NCI-H226 (cell line): ENCODE measurements at regions not wholly inside any gene's neighbourhood (a gene's known extent, or its start where the extent isn't known, plus 50 kb on each side); places are given as distances from the start of the nearest gene placed in this dataset.
"Not testable (repeated sequence)": the region's sequence is repeated elsewhere in the genome, so short reads cannot be mapped to it uniquely, and the experiment has no call there.

ENCODE experiments used
- DNase-seq: peaks from one replicate; pipeline ENCODE4 v3.0.0-alpha.2; 2015

DNA sequence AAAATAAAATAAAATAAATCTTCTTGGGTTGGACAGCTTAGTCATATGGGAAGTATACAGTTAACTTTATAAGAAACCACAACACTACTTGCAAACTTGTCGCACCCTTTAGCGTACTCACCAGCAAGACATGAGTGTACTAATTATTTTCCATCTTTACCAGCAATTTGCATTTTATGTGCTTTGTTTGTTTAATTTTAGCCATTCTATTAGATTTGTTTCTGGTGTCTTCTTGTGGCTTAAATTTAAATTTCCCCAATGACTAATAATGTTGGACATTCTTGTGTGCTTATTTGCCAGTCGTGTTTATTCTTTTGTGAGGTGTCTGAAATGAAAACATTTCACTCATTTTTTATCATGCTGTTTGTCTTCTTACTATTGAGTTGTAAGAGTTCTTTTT lies 1172.2 kb upstream of the CITED2 start:
- DNase-seq, result no peak

DNA sequence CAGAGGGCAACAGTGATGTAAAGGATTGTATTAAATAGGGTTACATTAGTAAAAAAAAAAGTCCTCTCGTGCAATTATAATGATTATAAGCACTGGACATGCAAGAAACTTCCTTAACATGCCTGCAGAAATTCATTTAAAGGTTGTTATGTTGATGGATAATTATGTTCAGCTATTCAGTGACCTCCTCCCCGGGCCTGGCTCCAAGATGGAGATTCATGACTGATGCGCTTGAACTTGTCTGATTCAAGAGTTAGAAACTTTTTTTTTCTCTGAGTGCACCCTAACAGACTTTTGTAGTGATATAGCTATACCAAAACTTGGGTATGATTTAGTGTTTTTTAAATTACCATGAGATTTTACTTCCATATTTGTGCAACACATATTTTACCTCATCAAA lies 1170.0 kb upstream of the CITED2 start:
- no peak for DNase-seq

DNA sequence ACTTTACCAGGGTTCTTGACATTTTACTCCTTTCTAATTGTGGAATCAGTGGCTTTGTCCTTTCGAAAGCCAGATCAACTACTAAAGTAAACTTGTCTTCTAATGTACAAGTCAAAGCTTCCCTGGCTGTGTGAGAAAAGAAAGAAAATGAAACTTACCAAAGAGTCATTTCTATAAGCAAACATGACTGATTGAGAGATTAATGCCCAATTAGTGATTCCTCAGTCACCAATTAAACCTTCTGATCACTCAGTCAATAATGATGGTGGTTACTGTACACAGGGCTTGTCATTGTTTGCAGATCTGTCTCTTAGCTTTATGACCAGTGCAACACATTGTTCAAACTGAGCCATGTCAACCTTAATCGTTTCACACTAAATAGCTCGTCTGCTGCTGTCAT lies 1168.4 kb upstream of the CITED2 start:
- no peak for DNase-seq

DNA sequence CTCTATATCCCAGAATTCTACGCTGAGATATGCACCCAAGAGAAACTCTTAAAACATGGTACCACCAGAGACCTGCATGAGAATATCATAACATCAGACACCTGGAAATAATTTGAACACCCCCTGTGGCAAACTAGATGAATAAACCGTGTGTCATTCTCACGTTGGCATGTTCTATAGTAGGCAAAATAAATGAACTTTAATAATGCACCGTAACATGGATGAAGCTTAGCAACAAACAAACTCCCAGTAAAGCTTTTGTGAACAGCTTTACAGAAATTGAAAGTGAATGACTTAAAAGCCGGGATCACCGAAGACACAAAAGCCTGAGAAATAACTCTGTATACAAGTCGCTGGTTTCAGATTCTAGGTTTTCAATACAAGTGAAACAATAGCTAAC lies 1166.8 kb upstream of the CITED2 start:
- no peak for DNase-seq

DNA sequence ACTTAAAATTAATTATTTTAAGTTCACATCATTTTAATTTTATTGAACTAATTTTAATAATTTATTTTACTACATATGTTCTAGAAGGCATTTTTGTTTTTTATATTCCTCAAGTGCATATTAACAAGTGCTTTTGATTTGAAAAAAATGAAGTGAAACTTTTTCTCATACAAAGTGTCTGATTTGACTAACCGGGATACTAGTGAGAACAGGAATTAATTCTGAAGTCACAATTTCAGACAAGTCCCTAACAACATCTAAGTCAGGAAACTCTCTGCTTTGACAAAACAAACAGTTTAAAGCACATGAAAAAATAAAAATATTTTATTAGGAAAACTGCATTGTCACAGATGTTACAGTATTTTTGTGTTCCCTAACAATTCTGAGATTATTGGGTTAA lies 1166.3 kb upstream of the CITED2 start:
- DNase-seq, result no peak

DNA sequence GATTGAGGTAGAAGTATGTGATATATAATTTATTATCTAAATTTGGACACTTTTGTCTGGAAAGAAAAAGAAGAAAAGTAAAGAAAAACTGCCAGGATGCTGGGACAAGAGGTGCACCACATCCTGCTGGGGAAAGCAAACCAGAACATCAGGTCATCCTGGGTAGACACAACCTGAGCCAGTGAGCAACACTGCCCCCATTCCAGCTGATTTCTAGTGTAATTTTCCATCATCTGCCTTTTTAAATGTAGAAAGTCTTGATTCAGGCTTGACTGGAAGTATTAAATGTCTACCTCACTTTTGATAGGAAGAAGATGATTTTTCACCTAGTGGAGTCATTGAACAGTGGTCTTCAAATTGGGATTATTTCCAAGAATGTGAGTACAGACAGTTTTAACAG lies 1164.5 kb upstream of the CITED2 start:
- peak; percentile 5 for DNase-seq

DNA sequence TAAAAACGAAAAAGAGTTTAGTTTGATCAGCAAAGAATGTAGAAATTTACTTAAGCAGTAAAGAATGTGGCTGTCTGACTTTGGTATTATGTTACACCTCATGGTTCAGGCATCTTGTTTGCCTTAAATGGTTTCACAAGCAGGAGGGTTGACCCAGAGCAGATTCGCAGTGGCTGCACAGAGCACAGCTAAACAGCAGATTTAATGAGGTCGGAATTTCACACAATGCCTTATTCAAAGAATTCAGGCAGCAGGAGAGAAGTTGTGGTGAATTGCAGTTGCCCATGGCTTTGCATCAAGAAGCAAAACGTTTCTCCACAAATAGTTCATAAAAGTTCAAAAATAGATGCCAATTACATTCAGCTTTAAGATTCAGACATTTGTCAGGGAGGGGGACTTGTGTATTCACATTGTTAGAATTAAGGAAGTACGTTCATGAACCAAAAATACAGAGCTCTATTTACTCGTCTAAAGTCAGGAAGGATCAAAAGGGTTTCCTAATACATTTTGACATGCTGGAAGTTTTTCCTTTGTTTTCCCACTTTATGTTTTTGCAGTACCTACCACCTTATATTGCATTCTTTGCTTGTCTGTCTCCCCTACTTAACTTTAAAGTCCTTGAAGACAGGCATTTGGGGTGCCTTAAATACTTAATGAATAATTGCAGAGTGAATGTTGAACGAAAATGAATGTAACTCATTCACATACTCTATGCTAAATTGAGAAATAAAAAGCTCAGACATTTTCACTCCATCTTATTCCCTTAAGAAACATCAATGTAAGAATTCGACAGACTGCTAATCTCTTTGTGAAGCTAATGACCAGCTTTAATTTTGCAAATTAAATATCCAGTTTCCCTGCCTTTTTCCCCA lies 1163.6 kb upstream of the CITED2 start:
- peak; percentile 89 for DNase-seq

DNA sequence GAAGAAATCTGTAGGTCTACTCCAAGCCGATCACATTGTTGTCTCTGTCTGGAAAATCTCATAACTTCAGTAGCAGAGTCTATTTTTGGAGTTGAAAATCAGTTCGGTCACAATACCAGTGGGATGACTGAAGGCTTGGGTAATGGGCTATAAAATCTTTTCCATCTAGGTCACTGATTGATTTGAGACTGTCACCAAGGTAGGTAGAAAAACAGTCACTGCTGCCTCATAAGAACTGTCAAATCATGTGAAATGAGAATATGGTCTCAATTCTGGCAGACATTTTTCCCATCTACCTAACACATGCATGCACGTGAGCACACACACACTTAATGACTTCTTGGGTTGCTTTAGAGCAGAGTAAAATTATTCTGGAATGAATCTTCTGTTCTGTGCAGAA lies 1162.8 kb upstream of the CITED2 start:
- no peak for DNase-seq

DNA sequence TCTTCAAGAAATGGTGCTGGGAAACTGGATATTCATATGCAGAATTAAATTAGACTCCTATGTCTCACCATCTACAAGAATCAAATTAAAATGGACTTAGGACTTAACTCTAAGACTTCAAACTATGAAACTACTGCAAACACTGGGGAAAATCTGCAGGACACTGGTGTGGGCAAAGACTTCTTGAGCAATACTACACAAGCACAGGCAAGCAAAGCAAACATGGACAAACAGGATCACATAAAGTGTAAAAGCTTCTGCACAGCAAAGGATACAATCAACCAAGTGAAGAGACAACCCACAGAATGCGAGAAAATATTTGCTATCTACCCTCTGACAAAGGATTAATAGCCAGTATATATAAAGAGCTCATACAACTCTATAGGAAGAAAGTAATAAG lies 1161.1 kb upstream of the CITED2 start:
- no peak for DNase-seq

DNA sequence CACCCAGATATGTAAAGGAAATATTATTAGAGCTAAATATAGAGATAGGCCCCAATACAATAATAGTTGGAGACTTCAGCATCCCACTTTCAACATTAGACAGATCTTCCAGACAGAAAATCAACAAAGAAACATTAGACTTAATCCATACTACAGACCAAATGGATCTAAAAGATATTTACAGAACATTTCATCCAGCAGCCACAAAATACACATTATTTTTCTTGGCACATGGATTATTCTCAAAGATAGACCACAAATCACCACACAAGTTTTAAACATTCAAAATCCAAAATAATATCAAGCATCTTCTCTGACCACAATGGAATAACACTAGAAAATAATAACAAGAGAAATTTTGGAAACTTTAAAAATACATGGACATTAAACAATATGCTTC lies 1159.1 kb upstream of the CITED2 start:
- DNase-seq, result no peak

DNA sequence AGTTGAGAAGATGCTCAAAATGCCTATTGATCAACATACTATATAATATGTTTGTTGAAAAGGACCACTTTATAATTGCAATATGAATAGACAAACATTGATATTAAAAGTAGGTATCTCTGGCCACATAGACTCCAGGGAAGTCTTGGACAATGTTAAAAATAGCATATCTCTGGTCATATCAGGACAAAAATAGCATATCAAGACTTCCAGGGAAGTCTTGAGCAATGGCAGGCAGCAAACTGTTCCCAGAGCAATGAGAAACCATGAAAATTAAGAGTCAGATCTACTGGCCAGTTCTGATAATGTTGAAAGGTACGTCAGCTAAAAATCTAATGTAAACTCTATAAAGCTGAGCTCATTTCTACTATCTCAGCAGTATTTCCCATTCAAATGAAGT lies 1130.3 kb upstream of the CITED2 start:
- DNase-seq, result no peak

DNA sequence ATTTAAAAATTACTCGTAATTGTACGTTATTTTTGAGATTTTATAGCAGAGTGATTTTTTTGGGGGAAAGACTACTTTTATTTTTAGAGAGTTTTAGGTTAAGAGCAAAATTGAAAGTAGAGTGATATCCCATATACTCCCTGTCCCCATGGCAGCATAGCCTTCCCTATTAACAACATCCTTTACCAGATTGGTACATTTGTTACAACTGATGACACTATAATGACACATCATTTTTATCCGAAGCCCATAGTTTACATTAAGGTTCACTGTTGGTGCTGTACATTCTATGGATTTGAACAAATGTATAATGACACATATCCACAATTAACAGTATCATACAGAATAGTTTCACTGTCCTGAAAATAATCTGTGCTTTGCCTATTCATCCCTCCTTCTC lies 1126.4 kb upstream of the CITED2 start:
- DNase-seq, result no peak

DNA sequence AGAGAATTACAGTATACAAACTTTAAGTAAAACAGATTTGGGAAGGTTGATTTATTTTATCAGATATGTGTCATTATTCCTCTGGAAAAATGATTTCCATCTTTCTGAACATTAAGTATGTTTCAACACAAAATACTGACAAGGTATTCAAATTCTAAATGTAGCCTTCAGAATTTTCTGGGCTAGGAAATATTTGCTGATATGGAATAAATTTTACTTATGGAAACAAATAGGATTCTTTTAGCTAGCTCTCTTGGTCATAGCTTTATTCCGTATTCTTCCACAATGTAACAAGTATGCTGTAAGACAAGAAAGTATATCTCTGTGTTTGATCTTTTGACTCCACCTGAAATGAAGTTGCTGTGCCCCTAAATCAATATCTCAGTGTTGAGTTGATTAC lies 1125.2 kb upstream of the CITED2 start:
- no peak for DNase-seq

DNA sequence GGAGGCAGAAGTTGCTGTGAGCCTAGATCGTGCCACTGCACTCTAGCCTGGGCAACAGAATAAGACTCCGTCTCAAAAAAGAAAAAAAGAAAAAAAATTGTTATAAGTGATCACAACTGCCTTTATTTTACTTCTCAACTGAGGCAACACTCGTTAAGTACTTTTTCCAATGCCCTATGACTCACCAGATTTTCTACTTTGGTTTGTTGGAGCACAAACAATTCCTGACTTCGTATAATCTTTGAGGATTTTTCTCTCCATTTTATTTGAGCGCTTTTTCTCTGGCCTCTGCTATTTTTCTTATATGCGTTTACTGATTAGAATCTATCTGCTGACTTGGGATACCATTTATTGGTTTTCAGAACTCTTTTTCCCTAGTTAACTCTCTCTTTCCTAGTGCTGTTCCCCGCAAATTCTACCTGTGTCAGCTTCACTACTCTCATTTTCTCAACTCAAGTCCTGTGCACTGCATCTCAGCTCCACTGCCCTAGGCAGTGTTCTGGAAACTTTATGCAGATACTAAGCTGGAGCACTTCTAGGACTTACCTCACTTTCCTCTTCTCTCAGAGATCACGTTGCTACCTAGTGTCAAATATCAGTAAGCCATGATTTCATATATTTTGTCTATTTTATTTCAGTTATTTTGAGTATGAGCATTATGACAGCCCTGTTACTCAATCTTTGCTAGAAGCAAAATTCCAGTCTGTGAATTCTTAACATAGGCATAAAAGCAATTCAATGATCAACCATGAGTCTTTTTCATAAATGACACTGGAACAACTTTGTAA lies 1120.1 kb upstream of the CITED2 start:
- DNase-seq, result peak; percentile 24

DNA sequence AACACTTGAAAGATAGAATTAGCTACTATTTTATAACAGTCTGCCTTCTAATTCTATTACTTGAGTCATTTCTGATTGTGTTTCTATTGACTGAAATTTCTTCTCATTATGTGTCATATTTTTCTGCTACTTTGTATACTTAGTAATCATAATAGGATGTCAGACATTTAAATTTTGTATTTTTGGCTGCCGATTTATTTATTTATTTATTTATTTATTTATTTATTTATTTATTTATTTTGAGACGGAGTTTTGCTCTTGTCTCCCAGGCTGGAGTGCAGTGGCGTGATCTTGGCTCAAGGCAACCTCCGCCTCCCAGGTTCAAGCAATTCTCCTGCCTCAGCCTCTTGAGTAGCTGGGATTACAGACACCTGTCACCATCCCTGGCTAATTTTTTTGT lies 1119.0 kb upstream of the CITED2 start:
- not testable (repeated sequence) for DNase-seq

DNA sequence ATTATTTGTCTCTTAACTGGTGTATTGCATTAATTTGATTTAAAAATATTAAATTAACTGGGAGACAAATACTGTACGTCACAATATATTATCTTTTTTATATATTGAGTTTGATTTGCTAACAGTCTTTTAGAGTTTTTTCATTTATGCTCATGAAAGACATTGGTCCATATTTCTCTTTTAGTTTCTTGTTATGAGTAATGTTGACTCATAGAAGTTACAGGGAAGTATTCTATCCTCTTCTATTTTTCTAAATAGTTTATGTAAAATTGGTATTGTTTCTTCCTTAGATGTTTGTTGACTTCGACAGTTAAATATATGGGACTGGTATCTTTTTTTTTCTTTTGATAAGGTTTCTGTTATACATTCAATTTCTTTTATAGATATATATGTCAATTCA lies 1115.6 kb upstream of the CITED2 start:
- peak; percentile 16 for DNase-seq

DNA sequence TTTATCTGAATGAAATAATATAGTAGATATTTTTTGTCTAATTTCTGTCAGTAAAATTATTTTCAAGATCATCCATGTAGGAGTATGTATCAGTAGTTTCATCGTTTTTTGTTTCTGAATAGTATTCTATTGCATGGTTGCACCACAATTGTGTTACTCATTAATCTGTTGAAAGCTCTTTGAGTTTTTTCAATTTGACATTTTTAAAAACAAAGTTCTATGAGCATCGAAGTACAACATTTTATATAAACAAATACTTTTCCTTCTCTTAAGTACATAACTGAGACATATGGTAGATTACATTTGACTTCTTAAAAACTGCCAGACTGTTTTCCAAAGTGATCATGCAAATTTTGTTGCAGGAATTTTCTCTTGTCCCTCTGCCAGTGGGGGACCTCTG lies 1113.1 kb upstream of the CITED2 start:
- DNase-seq, result no peak

DNA sequence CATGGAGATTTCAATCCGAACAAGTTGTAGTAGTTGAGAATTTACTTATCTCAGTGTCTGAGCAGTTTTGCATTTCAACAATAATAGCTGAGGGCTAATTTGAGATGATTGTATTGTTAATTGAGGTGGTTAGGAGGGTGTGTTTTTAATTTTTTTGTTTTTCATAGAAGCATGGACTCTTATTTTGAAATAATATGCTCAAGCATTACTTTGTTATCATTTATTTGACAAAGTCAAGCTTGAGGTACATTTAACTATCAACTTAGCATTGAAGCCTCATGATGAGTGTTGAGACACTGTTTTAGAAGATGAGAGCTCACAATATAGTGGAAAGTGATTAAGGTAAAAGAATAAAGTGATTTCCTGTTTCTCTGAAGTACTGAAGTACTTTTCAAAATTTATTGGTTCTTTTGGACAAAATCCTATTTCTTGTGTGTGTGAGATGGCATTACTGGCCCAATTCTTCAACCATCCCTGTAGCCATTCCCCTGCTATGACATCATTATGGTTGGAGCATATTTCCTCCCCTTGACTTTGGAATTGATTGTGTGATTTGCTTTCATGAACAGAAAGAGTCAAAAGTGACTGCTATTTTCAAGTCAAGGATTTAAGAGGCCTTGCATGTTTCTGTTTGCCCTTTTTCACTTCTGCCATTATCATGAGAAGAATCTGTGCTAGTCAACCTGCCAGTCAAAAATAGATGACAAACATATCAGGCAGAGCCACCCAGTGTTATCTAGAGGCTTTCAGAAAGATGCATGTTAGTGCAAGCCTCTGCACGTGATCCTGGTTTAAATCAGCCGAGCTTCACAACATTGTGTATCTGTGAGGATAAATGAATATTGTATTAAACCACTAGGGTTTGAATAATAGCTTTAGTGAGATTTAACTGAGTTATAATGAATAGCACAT lies 1112.3 kb upstream of the CITED2 start:
- peak; percentile 49 for DNase-seq

DNA sequence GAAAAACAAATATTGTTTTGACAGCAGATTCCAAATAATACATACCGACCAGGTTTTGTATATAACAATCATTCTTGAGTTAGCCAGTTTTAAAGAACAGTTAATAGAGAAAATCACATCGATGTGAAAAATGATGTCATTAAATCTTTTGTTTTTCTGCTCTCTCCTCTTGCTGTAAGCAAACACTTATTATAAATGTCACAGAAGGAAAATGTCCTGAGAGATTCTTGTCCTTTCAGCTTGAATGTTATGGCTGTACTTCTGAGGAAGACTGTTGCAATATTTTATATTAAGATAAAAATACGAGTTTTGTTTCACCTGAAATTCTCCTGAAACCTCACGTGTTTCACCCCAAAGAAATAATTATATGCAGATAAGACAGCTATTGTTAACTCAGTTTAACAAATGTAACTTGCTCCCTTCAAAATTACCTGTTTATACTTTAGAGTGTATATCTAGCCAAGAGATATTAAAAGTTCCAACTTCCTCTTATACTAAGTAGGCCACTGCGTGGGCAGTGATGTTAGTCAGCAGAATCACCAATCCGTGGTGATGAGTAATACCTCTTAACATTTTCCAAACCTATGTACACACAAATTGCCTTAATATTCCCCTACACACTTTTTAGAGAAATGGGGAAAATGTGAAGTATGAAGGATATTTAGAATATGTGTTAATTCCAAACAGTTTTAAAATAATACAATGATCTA lies 1111.4 kb upstream of the CITED2 start:
- peak; percentile 91 for DNase-seq

DNA sequence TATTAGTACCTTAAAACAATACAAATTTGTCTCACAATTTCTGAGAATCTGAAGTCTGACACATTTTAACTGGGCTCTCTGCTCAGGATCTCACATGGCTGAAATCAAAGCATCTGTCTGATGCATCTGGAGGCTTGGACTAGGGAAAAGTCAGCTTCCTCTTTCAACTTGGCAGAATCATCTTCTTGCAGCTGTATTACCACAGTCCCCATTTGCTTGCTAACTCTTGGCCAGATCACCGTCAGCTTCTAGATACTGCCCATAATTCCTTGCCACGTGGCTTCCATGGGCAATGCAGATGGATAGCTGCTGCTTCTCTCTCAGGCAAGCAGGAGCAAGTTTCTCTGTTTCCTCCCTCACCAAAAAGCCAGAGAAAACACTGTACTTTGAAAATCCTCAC lies 1106.4 kb upstream of the CITED2 start:
- DNase-seq, result no peak

DNA sequence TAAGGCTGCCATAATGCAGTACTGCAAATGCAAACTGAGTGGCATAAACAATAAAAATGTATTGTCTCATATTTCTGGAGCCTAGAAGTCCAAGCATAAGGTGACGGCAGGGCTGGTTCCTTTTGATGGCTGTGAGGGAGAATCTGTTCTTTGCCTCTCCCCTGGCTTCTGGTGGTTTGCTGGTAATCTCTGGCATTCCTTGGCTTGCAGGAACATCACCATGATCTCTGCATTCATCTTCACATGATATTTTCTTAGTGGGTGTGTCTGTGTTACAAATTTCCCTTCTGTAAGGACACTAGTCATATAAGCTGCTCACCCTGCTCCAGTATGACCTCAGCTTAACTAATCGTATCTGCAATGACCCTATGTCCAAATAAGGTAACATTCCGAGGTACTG lies 1104.2 kb upstream of the CITED2 start:
- DNase-seq, result no peak

DNA sequence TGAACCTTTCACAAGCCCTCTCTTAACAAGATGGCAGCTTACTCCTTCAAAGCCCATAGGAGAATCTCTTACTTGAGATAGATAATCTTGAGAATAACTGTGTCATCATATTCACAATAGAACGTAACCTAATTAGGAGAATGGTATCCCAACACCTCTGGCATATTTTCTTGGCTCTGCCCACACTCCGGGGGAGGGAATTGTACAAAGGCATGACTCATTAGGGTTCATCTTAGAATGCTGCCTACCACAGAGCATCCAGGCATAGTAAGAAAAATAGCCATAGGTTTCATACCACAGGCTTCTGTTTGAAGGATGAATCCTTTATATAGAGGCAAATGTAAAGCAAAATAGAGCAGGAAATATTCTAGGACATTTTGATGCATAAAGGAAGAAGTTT lies 1100.6 kb upstream of the CITED2 start:
- peak; percentile 58 for DNase-seq

DNA sequence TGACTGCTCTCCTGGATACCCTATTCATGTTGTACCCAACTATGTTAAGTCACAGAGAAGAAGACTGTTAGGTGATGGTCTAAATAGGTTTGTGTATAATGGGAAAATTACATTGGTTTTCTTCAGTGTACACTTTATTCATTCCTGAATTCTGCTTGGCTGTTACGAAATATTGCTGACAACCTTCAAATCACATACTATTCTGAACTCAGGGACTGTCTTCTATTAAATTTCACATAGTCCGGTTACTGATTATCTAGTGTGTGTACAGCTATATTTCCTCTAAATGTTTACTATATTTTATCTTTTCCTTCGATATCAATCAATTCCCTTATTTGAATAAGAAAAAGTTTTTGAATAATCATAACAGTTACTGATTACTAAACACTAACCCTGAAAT lies 1090.3 kb upstream of the CITED2 start:
- DNase-seq, result no peak
